ENCODE measurements at regions not wholly inside any gene's neighbourhood (a gene's known extent, or its start where the extent isn't known, plus 50 kb on each side); places are given as distances from the start of the nearest gene placed in this dataset.

DNA sequence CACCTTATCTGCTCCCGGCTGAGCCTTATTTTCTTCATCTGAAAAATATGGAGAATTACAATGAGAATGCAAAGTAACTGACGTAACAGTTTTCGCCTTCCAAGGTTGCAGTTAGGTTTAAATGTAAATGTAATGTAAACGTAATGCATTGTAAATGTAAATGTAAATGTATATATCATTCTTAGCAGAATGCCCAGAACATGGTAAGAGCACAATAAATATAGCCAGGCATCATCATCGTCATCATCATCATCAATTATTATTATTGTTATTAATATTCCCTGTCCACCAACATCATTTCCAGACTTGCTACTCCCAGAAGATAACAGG, 770.0 kb downstream of the MED13L start:
- TF ChIP-seq, protein P1, sequence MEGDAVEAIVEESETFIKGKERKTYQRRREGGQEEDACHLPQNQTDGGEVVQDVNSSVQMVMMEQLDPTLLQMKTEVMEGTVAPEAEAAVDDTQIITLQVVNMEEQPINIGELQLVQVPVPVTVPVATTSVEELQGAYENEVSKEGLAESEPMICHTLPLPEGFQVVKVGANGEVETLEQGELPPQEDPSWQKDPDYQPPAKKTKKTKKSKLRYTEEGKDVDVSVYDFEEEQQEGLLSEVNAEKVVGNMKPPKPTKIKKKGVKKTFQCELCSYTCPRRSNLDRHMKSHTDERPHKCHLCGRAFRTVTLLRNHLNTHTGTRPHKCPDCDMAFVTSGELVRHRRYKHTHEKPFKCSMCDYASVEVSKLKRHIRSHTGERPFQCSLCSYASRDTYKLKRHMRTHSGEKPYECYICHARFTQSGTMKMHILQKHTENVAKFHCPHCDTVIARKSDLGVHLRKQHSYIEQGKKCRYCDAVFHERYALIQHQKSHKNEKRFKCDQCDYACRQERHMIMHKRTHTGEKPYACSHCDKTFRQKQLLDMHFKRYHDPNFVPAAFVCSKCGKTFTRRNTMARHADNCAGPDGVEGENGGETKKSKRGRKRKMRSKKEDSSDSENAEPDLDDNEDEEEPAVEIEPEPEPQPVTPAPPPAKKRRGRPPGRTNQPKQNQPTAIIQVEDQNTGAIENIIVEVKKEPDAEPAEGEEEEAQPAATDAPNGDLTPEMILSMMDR (IDR thresholded peaks at IDR 0.05): no peak
- no peak for TF ChIP-seq EZH2 (IDR thresholded peaks at IDR 0.05)
